Keratinocyte (primary cell): ENCODE measurements at regions not wholly inside any gene's neighbourhood (a gene's known extent, or its start where the extent isn't known, plus 50 kb on each side); places are given as distances from the start of the nearest gene placed in this dataset.

ENCODE experiments used
- DNase-seq: peaks from one replicate; pipeline ENCODE4 v3.0.0-alpha.2; 2011; ENCODE audit warnings: low read depth, missing footprints, low spot score
- FAIRE-seq: peaks from 2 replicates; lab custom pipeline; 2011; peaks lifted over from hg19 to GRCh38; lab: Jason Lieb, UNC
- H2AFZ ChIP-seq: 2 replicates; pipeline ENCODE4 v1.6.0; 2012; ENCODE audit warnings: low read length, control low read depth, inconsistent platforms; ENCODE audit not compliant: control insufficient read depth
- H3K27ac ChIP-seq: 2 replicates; pipeline ENCODE4 v1.5.1; 2011; ENCODE audit warnings: low read length; ENCODE audit not compliant: control insufficient read depth, insufficient read depth
- H3K27me3 ChIP-seq: 3 replicates; pipeline ENCODE4 v1.6.0; 2011; ENCODE audit warnings: low read length; ENCODE audit not compliant: control insufficient read depth, insufficient read depth; ENCODE audit errors: extremely low read depth
- H3K36me3 ChIP-seq, 2 experiments: 2 replicates in 1 of 2; 3 replicates in 1 of 2; pipeline ENCODE4 v1.5.1; 2011; ENCODE audit warnings: low read length in 2 of 2, mild to moderate bottlenecking in 1 of 2; ENCODE audit not compliant: control insufficient read depth in 2 of 2, insufficient read depth in 2 of 2; ENCODE audit errors: extremely low read depth in 1 of 2
- H3K4me1 ChIP-seq: 3 replicates; pipeline ENCODE4 v1.5.1; 2011; ENCODE audit warnings: low read length; ENCODE audit not compliant: control insufficient read depth, insufficient read depth; ENCODE audit errors: extremely low read depth
- H3K4me2 ChIP-seq: 3 replicates; pipeline ENCODE4 v1.6.0; 2011; ENCODE audit warnings: low read depth, low read length; ENCODE audit not compliant: control insufficient read depth, insufficient read depth; ENCODE audit errors: extremely low read depth
- H3K4me3 ChIP-seq, 3 experiments: fragments of 200-600 bp in 1 of 3; sonication (generic) in 1 of 3; 2 replicates in 2 of 3; 3 replicates in 1 of 3; pipeline ENCODE4 v1.5.1; 2011 to 2016; ENCODE audit warnings: low read length in 3 of 3, mild to moderate bottlenecking in 3 of 3, control low read depth in 2 of 3, inconsistent platforms in 1 of 3, low read depth in 1 of 3, mixed read lengths in 1 of 3, mixed run types in 1 of 3, moderate library complexity in 1 of 3; ENCODE audit not compliant: control insufficient read depth in 2 of 3, insufficient read depth in 2 of 3; ENCODE audit errors: extremely low read depth in 1 of 3
- H3K79me2 ChIP-seq: 2 replicates; pipeline ENCODE4 v1.6.0; 2012; ENCODE audit warnings: low read length; ENCODE audit not compliant: control insufficient read depth, insufficient read depth
- H3K9ac ChIP-seq: 3 replicates; pipeline ENCODE4 v1.6.0; 2011; ENCODE audit warnings: low read length; ENCODE audit not compliant: control insufficient read depth, insufficient read depth; ENCODE audit errors: extremely low read depth
- H3K9me1 ChIP-seq: 3 replicates; pipeline ENCODE4 v1.6.0; 2011; ENCODE audit warnings: low read length; ENCODE audit not compliant: control insufficient read depth, insufficient read depth; ENCODE audit errors: extremely low read depth
- H3K9me3 ChIP-seq: 2 replicates; pipeline ENCODE4 v1.5.1; 2012; ENCODE audit warnings: low read depth, low read length; ENCODE audit not compliant: control insufficient read depth
- H4K20me1 ChIP-seq: 3 replicates; pipeline ENCODE4 v1.6.0; 2011; ENCODE audit warnings: low read length; ENCODE audit not compliant: control insufficient read depth, insufficient read depth; ENCODE audit errors: extremely low read depth
- CTCF ChIP-seq, 3 experiments: IDR thresholded peaks in 1 of 3; conservative IDR thresholded peaks in 1 of 3; optimal IDR thresholded peaks in 1 of 3; 2 replicates in 2 of 3; 3 replicates in 1 of 3; pipeline versions ENCODE3 to v1.5.1; 2011; ENCODE audit warnings: low read length in 3 of 3, mild to moderate bottlenecking in 3 of 3, moderate library complexity in 2 of 3, control low read depth in 1 of 3, inconsistent platforms in 1 of 3; ENCODE audit not compliant: insufficient read depth in 2 of 3; ENCODE audit errors: extremely low read depth in 1 of 3
- EZH2 ChIP-seq: IDR thresholded peaks from one replicate; pipeline ENCODE4 v1.6.1; 2012; ENCODE audit warnings: inconsistent platforms, mild to moderate bottlenecking, low read length, moderate library complexity
- dilution Hi-C: fragments of 300-500 bp; cut with MboI; formaldehyde crosslinking; loops from one replicate; pipeline ENCODE4 v1.7.0; 2020; ENCODE audit warnings: low sequenced_read_pairs; ENCODE audit not compliant: extremely low pct_ligation_motif_present

GRCh38 chr18:49730951-49731391 is 82.4 kb downstream of the ACAA2 start:
- peaks cover 7% of the 10 kb centered on the region for H3K9me1 ChIP-seq
- H3K9me3 ChIP-seq, result no peaks in the 10 kb centered on the region
- dilution Hi-C loops, result no loop called here
- H4K20me1 ChIP-seq, result no peaks in the 10 kb centered on the region
- no peak for FAIRE-seq
- TF ChIP-seq CTCF (optimal IDR thresholded peaks at IDR 0.05 in 1 of 3, IDR thresholded peaks at IDR 0.05 in 1 of 3, conservative IDR thresholded peaks at IDR 0.05 in 1 of 3; ENCODE audit: extremely low read depth in 1 of 3, insufficient read depth in 2 of 3, low read length in 3 of 3) (no peak), EZH2 (no peak)
- no peaks in the 10 kb centered on the region for H3K36me3 ChIP-seq
- H3K27me3 ChIP-seq, result no peaks in the 10 kb centered on the region
- DNase-seq, result no peak
- H3K9ac ChIP-seq, result peak overlapping the region; percentile 63
- H3K4me1 ChIP-seq, result peaks cover 48% of the 10 kb centered on the region
- peak overlapping the region in 1 of 3 experiments; percentile 32 for H3K4me3 ChIP-seq
- H2AFZ ChIP-seq, result peak overlapping the region; percentile 61
- H3K27ac ChIP-seq, result peak overlapping the region; percentile 92
- no peaks in the 10 kb centered on the region for H3K79me2 ChIP-seq
- H3K4me2 ChIP-seq, result peak overlapping the region; percentile 70

GRCh38 chr18:49728542-49728941 is 84.8 kb downstream of the ACAA2 start:
- FAIRE-seq, result peak; percentile 77
- peaks cover 58% of the 10 kb centered on the region for H3K4me1 ChIP-seq

More at GRCh38 chr18:49728542-49728941, 84.8 kb downstream of the ACAA2 start:
- Histone ChIP-seq H3K79me2 (no peaks in the 10 kb centered on the region), H4K20me1 (no peaks in the 10 kb centered on the region), H2AFZ (no peak overlapping the region), H3K4me3 (no peak overlapping the region), H3K27ac (no peak overlapping the region), H3K36me3 (no peaks in the 10 kb centered on the region), H3K9me3 (no peaks in the 10 kb centered on the region), H3K27me3 (no peaks in the 10 kb centered on the region), H3K9me1 (peaks cover 7% of the 10 kb centered on the region), H3K9ac (no peak overlapping the region), H3K4me2 (no peak overlapping the region)
- TF ChIP-seq EZH2 (no peak), CTCF (optimal IDR thresholded peaks at IDR 0.05 in 1 of 3, IDR thresholded peaks at IDR 0.05 in 1 of 3, conservative IDR thresholded peaks at IDR 0.05 in 1 of 3; ENCODE audit: extremely low read depth in 1 of 3, insufficient read depth in 2 of 3, low read length in 3 of 3) (peak; percentile 74 to 87 (median 79))
- dilution Hi-C loops, result no loop called here
- DNase-seq, result no peak
